Lower lobe of right lung (tissue), 2 donors: ENCODE measurements at regions not wholly inside any gene's neighbourhood (a gene's known extent, or its start where the extent isn't known, plus 50 kb on each side); places are given as distances from the start of the nearest gene placed in this dataset.

ENCODE experiments used
- ATAC-seq, 2 donors: fragments of 200-7000 bp; cut with Tn5 transposase; one replicate each; pipeline ENCODE4 v1.9.1; 2020 to 2022; ENCODE audit warnings: mild to moderate bottlenecking in 2 of 2, moderate library complexity in 2 of 2
- DNase-seq: peaks from one replicate; pipeline ENCODE4 v3.0.0-alpha.2; 2020
- H3K27ac ChIP-seq: fragments of 200-600 bp; one replicate; pipeline ENCODE4 v1.8.0; 2022
- H3K27me3 ChIP-seq: fragments of 200-600 bp; one replicate; pipeline ENCODE4 v1.8.0; 2022; ENCODE audit warnings: low read depth
- H3K36me3 ChIP-seq: fragments of 200-600 bp; one replicate; pipeline ENCODE4 v1.8.0; 2022; ENCODE audit warnings: mild to moderate bottlenecking
- H3K4me1 ChIP-seq: fragments of 200-600 bp; one replicate; pipeline ENCODE4 v1.8.0; 2022
- H3K4me3 ChIP-seq: fragments of 200-600 bp; one replicate; pipeline ENCODE4 v1.8.0; 2022; ENCODE audit warnings: mild to moderate bottlenecking
- H3K9me3 ChIP-seq: fragments of 200-600 bp; one replicate; pipeline ENCODE4 v1.8.0; 2022
- intact Hi-C: fragments of 100-400 bp; cut with DNase I; formaldehyde crosslinking; loops from one replicate; pipeline ENCODE4 v1.11.0; 2022
- TF ChIP-seq, protein P1 (sequence below): fragments of 200-600 bp; IDR thresholded peaks from one replicate; pipeline ENCODE4 v1.8.0; 2022; ENCODE audit warnings: antibody characterized with exemption, mild to moderate bottlenecking
- donor health status: DM: no; HTN: yes; CAD: no; lungs with severe emphysema.

DNA sequence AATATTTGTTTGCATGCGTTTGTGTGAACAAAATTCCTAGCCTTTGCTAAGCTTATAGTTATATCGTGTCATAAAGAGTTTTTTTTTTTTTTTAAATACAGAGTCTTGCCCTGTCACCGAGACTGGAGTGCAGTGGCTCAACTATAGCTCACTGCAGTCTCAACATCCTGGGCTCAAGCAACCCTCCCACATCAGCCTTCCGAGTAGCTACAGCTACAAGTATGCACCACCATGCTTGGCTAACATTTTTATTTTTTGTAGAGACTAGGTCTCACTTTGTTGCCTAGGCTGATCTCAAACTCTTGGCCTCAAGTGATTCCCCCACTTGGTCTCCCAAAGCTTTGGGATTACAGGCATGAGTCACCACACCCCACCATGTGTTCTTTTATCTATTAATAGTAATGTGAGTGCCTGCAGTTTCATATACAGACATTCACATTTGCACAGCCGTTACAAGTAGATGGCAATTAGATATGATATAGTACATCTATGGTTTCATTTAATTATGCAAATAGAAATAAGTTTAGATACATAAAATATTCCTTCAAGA is 848.6 kb downstream of the PDCD6IP start:
- H3K36me3 ChIP-seq = no peaks in the 10 kb centered on the region
- ATAC-seq = no peak
- no peaks in the 10 kb centered on the region for H3K27me3 ChIP-seq
- H3K4me1 ChIP-seq = no peaks in the 10 kb centered on the region
- no peak for DNase-seq
- TF ChIP-seq, protein P1, sequence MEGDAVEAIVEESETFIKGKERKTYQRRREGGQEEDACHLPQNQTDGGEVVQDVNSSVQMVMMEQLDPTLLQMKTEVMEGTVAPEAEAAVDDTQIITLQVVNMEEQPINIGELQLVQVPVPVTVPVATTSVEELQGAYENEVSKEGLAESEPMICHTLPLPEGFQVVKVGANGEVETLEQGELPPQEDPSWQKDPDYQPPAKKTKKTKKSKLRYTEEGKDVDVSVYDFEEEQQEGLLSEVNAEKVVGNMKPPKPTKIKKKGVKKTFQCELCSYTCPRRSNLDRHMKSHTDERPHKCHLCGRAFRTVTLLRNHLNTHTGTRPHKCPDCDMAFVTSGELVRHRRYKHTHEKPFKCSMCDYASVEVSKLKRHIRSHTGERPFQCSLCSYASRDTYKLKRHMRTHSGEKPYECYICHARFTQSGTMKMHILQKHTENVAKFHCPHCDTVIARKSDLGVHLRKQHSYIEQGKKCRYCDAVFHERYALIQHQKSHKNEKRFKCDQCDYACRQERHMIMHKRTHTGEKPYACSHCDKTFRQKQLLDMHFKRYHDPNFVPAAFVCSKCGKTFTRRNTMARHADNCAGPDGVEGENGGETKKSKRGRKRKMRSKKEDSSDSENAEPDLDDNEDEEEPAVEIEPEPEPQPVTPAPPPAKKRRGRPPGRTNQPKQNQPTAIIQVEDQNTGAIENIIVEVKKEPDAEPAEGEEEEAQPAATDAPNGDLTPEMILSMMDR = no peak
- H3K9me3 ChIP-seq = no peaks in the 10 kb centered on the region
- no peak overlapping the region for H3K4me3 ChIP-seq
- no peak overlapping the region for H3K27ac ChIP-seq
- intact Hi-C loops = no loop called here

DNA sequence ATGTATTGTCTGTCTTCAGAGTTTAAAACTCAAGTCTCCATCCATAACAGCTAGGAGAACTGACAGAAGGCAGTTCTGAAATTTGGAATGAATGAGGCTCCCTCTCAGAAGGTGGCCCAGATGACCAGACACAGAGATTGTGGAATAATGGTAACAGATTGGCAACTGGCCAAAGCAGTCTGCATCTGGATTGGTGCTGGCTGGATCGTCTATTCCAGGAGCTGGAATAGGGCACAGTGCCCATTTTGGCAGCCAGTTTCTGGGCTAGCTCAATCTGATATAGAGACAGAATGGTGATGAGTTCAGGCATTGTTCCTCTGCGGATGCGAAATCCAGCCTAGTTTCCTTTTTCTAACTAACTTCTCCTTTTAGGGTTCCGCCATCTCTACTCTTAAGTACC is 851.7 kb downstream of the PDCD6IP start:
- Histone ChIP-seq H3K4me3 (no peak overlapping the region), H3K27ac (no peak overlapping the region), H3K27me3 (no peaks in the 10 kb centered on the region), H3K36me3 (no peaks in the 10 kb centered on the region), H3K9me3 (no peaks in the 10 kb centered on the region), H3K4me1 (no peaks in the 10 kb centered on the region)
- intact Hi-C loops = no loop called here
- ATAC-seq = no peak
- TF ChIP-seq, protein P1 = no peak
- DNase-seq = no peak

DNA sequence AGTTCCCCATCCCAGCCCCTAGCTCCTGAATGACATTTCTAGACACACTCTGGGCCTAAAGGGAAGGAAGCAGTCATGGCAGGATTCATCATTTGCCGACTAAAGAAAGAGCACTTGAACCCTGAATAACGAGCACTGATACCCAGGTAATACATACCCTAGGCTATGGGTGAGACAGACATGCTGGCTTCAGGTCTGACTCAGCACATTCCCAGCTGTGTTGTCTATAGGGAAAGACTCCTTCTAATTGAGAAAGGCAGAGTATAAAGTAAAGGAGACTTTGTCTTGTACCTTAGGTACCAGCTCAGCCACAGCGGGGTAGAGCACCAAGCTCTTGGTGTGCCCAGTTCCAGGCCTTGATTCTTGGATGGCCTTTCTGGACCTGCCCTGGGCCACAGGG is 870.5 kb downstream of the PDCD6IP start:
- Histone ChIP-seq H3K27ac (no peak overlapping the region), H3K27me3 (no peaks in the 10 kb centered on the region), H3K4me1 (no peaks in the 10 kb centered on the region), H3K9me3 (no peaks in the 10 kb centered on the region), H3K36me3 (no peaks in the 10 kb centered on the region), H3K4me3 (no peak overlapping the region)
- TF ChIP-seq, protein P1 = no peak
- intact Hi-C loops = no loop called here
- DNase-seq = no peak
- no peak for ATAC-seq

DNA sequence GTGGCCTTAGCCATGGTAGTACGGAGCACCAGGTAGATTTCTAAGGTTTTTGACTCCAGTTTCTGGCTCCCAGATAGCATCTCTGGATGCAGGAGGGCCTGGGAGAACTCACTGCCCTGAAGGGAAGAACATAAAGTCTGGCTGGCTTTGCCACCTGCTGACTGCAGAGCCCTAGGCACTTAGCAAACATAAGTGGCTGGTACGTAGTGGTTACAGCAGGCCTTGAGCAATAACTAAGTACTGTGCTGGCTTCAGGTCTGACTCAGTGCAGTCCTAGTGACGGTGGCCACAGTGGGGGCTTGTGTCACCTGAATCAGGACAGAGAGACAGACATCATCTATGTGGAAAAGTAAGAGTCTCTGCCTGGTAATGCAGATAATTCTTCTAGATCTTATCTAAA is 871.1 kb downstream of the PDCD6IP start:
- DNase-seq (no peak), ATAC-seq (no peak)
- Histone ChIP-seq H3K4me3 (no peak overlapping the region), H3K27ac (no peak overlapping the region), H3K27me3 (no peaks in the 10 kb centered on the region), H3K4me1 (no peaks in the 10 kb centered on the region), H3K9me3 (no peaks in the 10 kb centered on the region), H3K36me3 (no peaks in the 10 kb centered on the region)
- intact Hi-C loops = no loop called here
- TF ChIP-seq, protein P1 = no peak

DNA sequence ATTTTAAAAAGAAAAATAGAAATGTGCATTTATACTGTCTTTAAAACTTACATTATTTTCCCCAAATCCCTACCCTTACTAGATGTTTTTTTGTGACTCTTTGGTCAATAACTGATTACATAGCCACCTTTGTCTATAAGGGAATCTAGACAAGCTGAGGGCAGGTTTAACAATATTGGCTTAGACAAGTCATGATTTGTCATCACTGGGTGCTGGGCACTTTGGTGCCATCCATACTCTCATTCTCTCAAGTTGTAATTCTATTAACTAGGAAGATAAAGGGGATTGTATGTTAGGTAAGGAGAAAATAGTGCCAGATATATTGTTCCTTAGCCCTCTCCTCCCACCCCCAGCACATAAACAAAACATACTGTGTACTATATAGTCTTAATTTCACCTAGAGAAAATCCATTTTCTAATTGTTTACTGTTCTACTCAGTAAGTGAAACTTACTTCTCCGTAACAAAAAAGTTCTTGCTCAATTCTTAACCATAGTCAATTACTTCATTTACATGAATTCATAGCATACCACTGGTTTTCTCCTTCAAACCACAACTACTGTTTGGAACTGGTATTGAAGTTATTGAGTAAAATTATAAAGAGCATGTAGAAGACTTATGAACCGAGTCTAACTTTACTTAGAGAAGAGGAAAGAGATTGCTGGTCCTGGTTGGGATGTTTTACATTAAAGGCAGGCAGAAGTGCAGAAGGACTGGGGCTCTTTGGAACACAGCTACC is 877.1 kb downstream of the PDCD6IP start:
- intact Hi-C loops = no loop called here
- TF ChIP-seq, protein P1 = no peak
- no peaks in the 10 kb centered on the region for H3K9me3 ChIP-seq
- DNase-seq = no peak
- no peaks in the 10 kb centered on the region for H3K4me1 ChIP-seq
- peak in 1 of 2 donors; percentile 34 for ATAC-seq
- no peak overlapping the region for H3K4me3 ChIP-seq
- no peak overlapping the region for H3K27ac ChIP-seq
- no peaks in the 10 kb centered on the region for H3K27me3 ChIP-seq
- H3K36me3 ChIP-seq = no peaks in the 10 kb centered on the region
